Endothelial cell of umbilical vein (primary cell): ENCODE measurements at regions not wholly inside any gene's neighbourhood (a gene's known extent, or its start where the extent isn't known, plus 50 kb on each side); places are given as distances from the start of the nearest gene placed in this dataset.

ENCODE experiments used
- BruUV-seq: library from RNA; stranded (reverse); fragments of 400-500 nt; replicated peaks from 2 replicates; lab custom pipeline; 2021; lab: Mats Ljungman, UMichigan
- CTCF ChIA-PET: fragments of 300-600, 350-600 bp; sonication (Branson Sonifier 250); formaldehyde crosslinking; loops from one replicate; lab custom pipeline; 2021; ENCODE audit warnings: antibody characterized with exemption, inconsistent platforms; lab: Charles Lee
- POLR2A ChIA-PET: fragments of 300-600, 350-600 bp; sonication (Branson Sonifier 250); formaldehyde crosslinking; loops from one replicate; lab custom pipeline; 2021; ENCODE audit warnings: antibody characterized with exemption, inconsistent platforms; lab: Charles Lee
- DNase-seq: peaks from one replicate; pipeline ENCODE4 v3.0.0-alpha.2; 2011; ENCODE audit warnings: low read depth, low spot score
- FAIRE-seq: peaks from 2 replicates; lab custom pipeline; 2011; peaks lifted over from hg19 to GRCh38; lab: Jason Lieb, UNC
- H2AFZ ChIP-seq: 2 replicates; pipeline ENCODE4 v1.6.0; 2012; ENCODE audit warnings: low read depth, low read length, control low read depth, inconsistent platforms
- H3K27ac ChIP-seq: 2 replicates; pipeline ENCODE4 v1.5.1; 2011; ENCODE audit warnings: low read depth, mild to moderate bottlenecking, control low read depth, low read length, moderate library complexity; ENCODE audit not compliant: insufficient read depth
- H3K27me3 ChIP-seq, 2 experiments: 2 replicates each; pipeline versions ENCODE4 v1.6.0 to v1.6.1; 2011; ENCODE audit warnings: low read length in 2 of 2, mixed read lengths in 1 of 2; ENCODE audit not compliant: control insufficient read depth in 2 of 2, insufficient read depth in 2 of 2
- H3K36me3 ChIP-seq, 2 experiments: 2 replicates in 1 of 2; 3 replicates in 1 of 2; pipeline ENCODE4 v1.5.1; 2011; ENCODE audit warnings: low read length in 2 of 2, mild to moderate bottlenecking in 1 of 2, moderate library complexity in 1 of 2; ENCODE audit not compliant: control insufficient read depth in 2 of 2, insufficient read depth in 2 of 2; ENCODE audit errors: extremely low read depth in 1 of 2
- H3K4me1 ChIP-seq: 3 replicates; pipeline ENCODE4 v1.5.1; 2011; ENCODE audit warnings: mild to moderate bottlenecking, low read length; ENCODE audit not compliant: control insufficient read depth, insufficient read depth; ENCODE audit errors: extremely low read depth
- H3K4me2 ChIP-seq: 2 replicates; pipeline ENCODE4 v1.6.1; 2011; ENCODE audit warnings: low read length, control low read depth, mixed read lengths; ENCODE audit not compliant: insufficient read depth
- H3K4me3 ChIP-seq, 3 experiments: fragments of 200-600 bp in 1 of 3; sonication (generic), shearing (Covaris generic) in 1 of 3; replicated peaks in 1 of 3; 2 replicates each; pipeline ENCODE4 v1.5.1; 2011 to 2016; ENCODE audit warnings: control low read depth in 3 of 3, low read length in 3 of 3, mild to moderate bottlenecking in 2 of 3, inconsistent platforms in 1 of 3, low read depth in 1 of 3, moderate library complexity in 1 of 3; ENCODE audit not compliant: insufficient read depth in 1 of 3
- H3K79me2 ChIP-seq: 2 replicates; pipeline ENCODE4 v1.6.0; 2012; ENCODE audit warnings: low read length, inconsistent platforms; ENCODE audit not compliant: control insufficient read depth, insufficient read depth
- H3K9ac ChIP-seq: replicated peaks from 2 replicates; pipeline ENCODE3; 2011; ENCODE audit warnings: low read length, control low read depth; ENCODE audit not compliant: insufficient read depth; ENCODE audit errors: extremely low read depth
- H3K9me1 ChIP-seq: replicated peaks from 3 replicates; pipeline ENCODE4 v1.6.0; 2011; ENCODE audit warnings: mild to moderate bottlenecking, low read length; ENCODE audit not compliant: control insufficient read depth, insufficient read depth; ENCODE audit errors: extremely low read depth
- H3K9me3 ChIP-seq: replicated peaks from 2 replicates; pipeline ENCODE4 v1.5.1; 2012; ENCODE audit warnings: low read length, inconsistent platforms; ENCODE audit not compliant: control insufficient read depth, insufficient read depth
- H4K20me1 ChIP-seq: replicated peaks from 2 replicates; pipeline ENCODE3; 2011; ENCODE audit warnings: mild to moderate bottlenecking, low read length; ENCODE audit not compliant: control insufficient read depth, insufficient read depth; ENCODE audit errors: extremely low read depth
- EZH2 ChIP-seq: IDR thresholded peaks from 2 replicates; pipeline ENCODE4 v1.6.1; 2012; ENCODE audit warnings: borderline replicate concordance, low read depth, mild to moderate bottlenecking, moderate library complexity, low read length, inconsistent platforms; ENCODE audit not compliant: severe bottlenecking
- FOS ChIP-seq: IDR thresholded peaks from 2 replicates; pipeline ENCODE4 v1.6.1; 2011; ENCODE audit warnings: mild to moderate bottlenecking, low read length, moderate library complexity, borderline replicate concordance; ENCODE audit not compliant: insufficient read depth
- GATA2 ChIP-seq: IDR thresholded peaks from 2 replicates; pipeline ENCODE4 v1.7.0; 2011; ENCODE audit warnings: low read depth, mild to moderate bottlenecking, moderate library complexity, mixed read lengths, low read length; ENCODE audit not compliant: insufficient read length, insufficient read depth
- JUN ChIP-seq: IDR thresholded peaks from 2 replicates; pipeline ENCODE4 v1.6.1; 2011; ENCODE audit warnings: borderline replicate concordance, low read depth; ENCODE audit not compliant: insufficient read length, insufficient read depth
- MYC ChIP-seq: IDR thresholded peaks from one replicate; pipeline ENCODE4 v1.6.1; 2011; ENCODE audit warnings: mild to moderate bottlenecking, low read depth, low read length
- POLR2A ChIP-seq: IDR thresholded peaks from 2 replicates; pipeline ENCODE4 v1.6.1; 2012; ENCODE audit warnings: low read depth, mild to moderate bottlenecking, control low read depth, low read length
- POLR2AphosphoS5 ChIP-seq: IDR thresholded peaks from 2 replicates; pipeline ENCODE4 v1.6.1; 2012; ENCODE audit warnings: low read depth, mild to moderate bottlenecking, control low read depth, low read length, moderate library complexity; ENCODE audit not compliant: insufficient read depth
- dilution Hi-C: fragments of 300-500 bp; cut with MboI; formaldehyde crosslinking; loops from one replicate; pipeline ENCODE4 v1.15.0; 2019; ENCODE audit warnings: low sequenced_read_pairs; ENCODE audit not compliant: extremely low pct_ligation_motif_present
- intact Hi-C: fragments of 100-400 bp; cut with micrococcal nuclease; formaldehyde crosslinking; loops from one replicate; pipeline ENCODE4 v1.10.0; 2022
- TF ChIP-seq, protein P1 (sequence below): IDR thresholded peaks from 2 replicates; pipeline ENCODE4 v1.6.1; 2011; ENCODE audit not compliant: insufficient read depth, insufficient read length
- TF ChIP-seq, protein P2 (sequence below), 2 donors: IDR thresholded peaks; 1 replicate in 1 of 2; 2 replicates in 1 of 2; pipeline ENCODE4 v1.5.1; 2011; ENCODE audit warnings: low read length in 2 of 2, mild to moderate bottlenecking in 2 of 2, moderate library complexity in 2 of 2, control low read depth in 1 of 2, inconsistent platforms in 1 of 2, low read depth in 1 of 2; ENCODE audit not compliant: insufficient read depth in 1 of 2; ENCODE audit errors: extremely low read depth in 1 of 2

DNA sequence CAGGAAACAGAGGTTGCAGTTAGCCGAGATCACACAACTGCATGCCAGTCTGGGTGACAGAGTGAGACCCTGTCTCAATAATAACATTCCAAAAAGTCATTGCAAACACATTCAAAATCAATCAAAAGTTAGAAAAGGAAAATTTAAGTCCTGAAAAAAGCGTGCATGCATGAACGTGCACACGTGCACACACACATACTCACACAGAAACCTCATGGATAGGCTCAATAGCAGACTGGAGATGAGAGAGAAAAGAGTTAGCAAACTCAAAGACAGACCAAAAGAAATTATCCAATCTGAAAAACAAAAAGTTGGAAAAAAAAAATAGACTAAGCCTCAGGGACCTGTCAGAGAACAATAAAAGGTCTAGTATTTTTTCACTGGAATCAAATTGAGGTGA lies 1005.6 kb downstream of the TBC1D22A start:
- ChIA-PET POLR2A (no interaction called here), CTCF (no interaction called here)
- H3K79me2 ChIP-seq, result no peaks in the 10 kb centered on the region
- no peak for TF ChIP-seq MYC
- TF ChIP-seq, protein P1, sequence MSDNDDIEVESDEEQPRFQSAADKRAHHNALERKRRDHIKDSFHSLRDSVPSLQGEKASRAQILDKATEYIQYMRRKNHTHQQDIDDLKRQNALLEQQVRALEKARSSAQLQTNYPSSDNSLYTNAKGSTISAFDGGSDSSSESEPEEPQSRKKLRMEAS, result no peak
- TF ChIP-seq JUN, result no peak
- TF ChIP-seq FOS, result no peak
- TF ChIP-seq EZH2, result no peak
- TF ChIP-seq, protein P2, sequence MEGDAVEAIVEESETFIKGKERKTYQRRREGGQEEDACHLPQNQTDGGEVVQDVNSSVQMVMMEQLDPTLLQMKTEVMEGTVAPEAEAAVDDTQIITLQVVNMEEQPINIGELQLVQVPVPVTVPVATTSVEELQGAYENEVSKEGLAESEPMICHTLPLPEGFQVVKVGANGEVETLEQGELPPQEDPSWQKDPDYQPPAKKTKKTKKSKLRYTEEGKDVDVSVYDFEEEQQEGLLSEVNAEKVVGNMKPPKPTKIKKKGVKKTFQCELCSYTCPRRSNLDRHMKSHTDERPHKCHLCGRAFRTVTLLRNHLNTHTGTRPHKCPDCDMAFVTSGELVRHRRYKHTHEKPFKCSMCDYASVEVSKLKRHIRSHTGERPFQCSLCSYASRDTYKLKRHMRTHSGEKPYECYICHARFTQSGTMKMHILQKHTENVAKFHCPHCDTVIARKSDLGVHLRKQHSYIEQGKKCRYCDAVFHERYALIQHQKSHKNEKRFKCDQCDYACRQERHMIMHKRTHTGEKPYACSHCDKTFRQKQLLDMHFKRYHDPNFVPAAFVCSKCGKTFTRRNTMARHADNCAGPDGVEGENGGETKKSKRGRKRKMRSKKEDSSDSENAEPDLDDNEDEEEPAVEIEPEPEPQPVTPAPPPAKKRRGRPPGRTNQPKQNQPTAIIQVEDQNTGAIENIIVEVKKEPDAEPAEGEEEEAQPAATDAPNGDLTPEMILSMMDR (IDR thresholded peaks at IDR 0.05; ENCODE audit: extremely low read depth in 1 of 2, insufficient read depth in 1 of 2, low read depth in 1 of 2, low read length in 2 of 2), result no peak
- no peak for TF ChIP-seq GATA2
- no peak for TF ChIP-seq POLR2A
- TF ChIP-seq POLR2AphosphoS5, result no peak
- no peaks in the 10 kb centered on the region for H3K27me3 ChIP-seq
- H3K4me2 ChIP-seq, result no peak overlapping the region
- no peak overlapping the region for H3K4me3 ChIP-seq
- no peaks in the 10 kb centered on the region for H3K9me1 ChIP-seq
- dilution Hi-C loops (no loop called here), intact Hi-C loops (no loop called here)
- DNase-seq (no peak), FAIRE-seq (no peak)
- H3K4me1 ChIP-seq, result no peaks in the 10 kb centered on the region
- no TSS peak for BruUV-seq
- H3K9ac ChIP-seq, result no peak overlapping the region
- H3K36me3 ChIP-seq, result no peaks in the 10 kb centered on the region
- no peak overlapping the region for H2AFZ ChIP-seq
- H3K27ac ChIP-seq, result no peak overlapping the region
- no peaks in the 10 kb centered on the region for H4K20me1 ChIP-seq
- H3K9me3 ChIP-seq, result no peaks in the 10 kb centered on the region
